ENCODE measurements at regions not wholly inside any gene's neighbourhood (a gene's known extent, or its start where the extent isn't known, plus 50 kb on each side); places are given as distances from the start of the nearest gene placed in this dataset.

GRCh38 chr5:91478096-91478495 is 95.0 kb upstream of the ARRDC3 start:
- CTCF ChIA-PET = no interaction called here
- H3K27me3 ChIP-seq (replicated peaks in 1 of 2; ENCODE audit: control insufficient read depth in 2 of 2, insufficient read depth in 2 of 2, low read length in 1 of 2) = no peaks in the 10 kb centered on the region
- in situ Hi-C loops (cut with MboI) (no loop called here), intact Hi-C loops (cut with micrococcal nuclease; ENCODE audit: unreplicated experiment) (no loop called here)
- no peak for FAIRE-seq
- POLR2A ChIA-PET = no interaction called here
- ATAC-seq = no peak
- H3K36me3 ChIP-seq (ENCODE audit: control insufficient read depth in 2 of 2, insufficient read depth in 2 of 2, low read length in 1 of 2) = no peaks in the 10 kb centered on the region
- no peak overlapping the region for H3K4me3 ChIP-seq
- DNase-seq (ENCODE audit: low read depth, low spot score) = no peak
- H3K9ac ChIP-seq (ENCODE audit: control insufficient read depth, insufficient read depth, low read length) = no peak overlapping the region
- no peak overlapping the region for H3K27ac ChIP-seq (ENCODE audit: control insufficient read depth, insufficient read depth)
- 17% methylated on average over 2 of the region's 2 CpGs for WGBS (ENCODE audit: insufficient coverage, insufficient replicate concordance, low lambda C conversion rate, missing lambda C conversion rate)
- SMC1A ChIA-PET (ENCODE audit: uncharacterized antibody, unreplicated experiment) = no interaction called here
- RAD21 ChIA-PET (ENCODE audit: unreplicated experiment) = no interaction called here
- H3K79me2 ChIP-seq (ENCODE audit: control insufficient read depth, insufficient read depth, low read length) = no peaks in the 10 kb centered on the region
- no peak overlapping the region for H2AFZ ChIP-seq (ENCODE audit: control insufficient read depth, low read depth, low read length)
- TF ChIP-seq HSF1 (IDR thresholded peaks at IDR 0.05; ENCODE audit: low read depth, low read length) = no peak
- TF ChIP-seq PAX8 (IDR thresholded peaks at IDR 0.05) = no peak
- no peak for TF ChIP-seq REST (IDR thresholded peaks at IDR 0.05; ENCODE audit: low read depth, low read length)
- no peak for TF ChIP-seq JUNB (IDR thresholded peaks at IDR 0.05)
- TF ChIP-seq MAX (IDR thresholded peaks at IDR 0.05; ENCODE audit: low read depth, low read length) = no peak
- no peak for TF ChIP-seq NR2F1 (conservative IDR thresholded peaks at IDR 0.05)
- no peak for TF ChIP-seq PAX5 (IDR thresholded peaks at IDR 0.05; ENCODE audit: borderline replicate concordance, low read depth, low read length)
- TF ChIP-seq MTA2 (IDR thresholded peaks at IDR 0.05; ENCODE audit: low read depth) = no peak
- no peak for TF ChIP-seq EED (IDR thresholded peaks at IDR 0.05; ENCODE audit: low read depth)
- no peak for TF ChIP-seq STAT3 (IDR thresholded peaks at IDR 0.05; ENCODE audit: low read depth, low read length)
- no peak for TF ChIP-seq KAT2A (conservative IDR thresholded peaks at IDR 0.05; ENCODE audit: control insufficient read depth, low read depth, low read length)
- TF ChIP-seq ZBTB40 (IDR thresholded peaks at IDR 0.05; ENCODE audit: borderline replicate concordance) = no peak
- no peak for TF ChIP-seq IRF4 (IDR thresholded peaks at IDR 0.05; ENCODE audit: low read depth, low read length)
- TF ChIP-seq CBX5 (IDR thresholded peaks at IDR 0.05; ENCODE audit: low read depth) = no peak
- TF ChIP-seq ZNF274 (IDR thresholded peaks at IDR 0.05; ENCODE audit: insufficient read depth, insufficient read length) = no peak
- no peak for TF ChIP-seq PKNOX1 (IDR thresholded peaks at IDR 0.05)
- H4K20me1 ChIP-seq (ENCODE audit: control insufficient read depth, insufficient read depth) = no peaks in the 10 kb centered on the region
- H3K4me1 ChIP-seq (ENCODE audit: control insufficient read depth, insufficient read depth, low read length) = no peaks in the 10 kb centered on the region
- no TSS peak for BruUV-seq (replicated peaks)
- no peak overlapping the region for H3K4me2 ChIP-seq (ENCODE audit: control insufficient read depth, insufficient read depth)
- H3K9me3 ChIP-seq (replicated peaks; ENCODE audit: control insufficient read depth, insufficient read depth, low read length) = no peaks in the 10 kb centered on the region

Data from GM12878 (cell line).